H1 (cell line): ENCODE measurements at regions not wholly inside any gene's neighbourhood (a gene's known extent, or its start where the extent isn't known, plus 50 kb on each side); places are given as distances from the start of the nearest gene placed in this dataset.

ENCODE experiments used
- CTCF ChIA-PET: fragments of 300-600 bp; sonication (Branson Sonifier 250); formaldehyde crosslinking; loops from one replicate; lab custom pipeline; 2021; ENCODE audit not compliant: partially characterized antibody; lab: Charles Lee
- POLR2A ChIA-PET: fragments of 300-600 bp; sonication (Branson Sonifier 250); formaldehyde crosslinking; loops from one replicate; lab custom pipeline; 2021; ENCODE audit warnings: inconsistent platforms; ENCODE audit not compliant: partially characterized antibody; lab: Charles Lee
- DNase-seq, 2 experiments: peaks; one replicate each; pipeline versions ENCODE4 v3.0.0 to v3.0.0-alpha.2; 2010 to 2022; ENCODE audit warnings: low spot score in 2 of 2, low read depth in 1 of 2, mixed read lengths in 1 of 2
- FAIRE-seq: peaks from 2 replicates; lab custom pipeline; 2011; peaks lifted over from hg19 to GRCh38; lab: Jason Lieb, UNC
- H2AFZ ChIP-seq: 2 replicates; pipeline ENCODE4 v1.8.1; 2012; ENCODE audit warnings: low read length, inconsistent platforms
- H2AK5ac ChIP-seq: 2 replicates; pipeline ENCODE4 v1.6.1; 2013; ENCODE audit warnings: low read depth, low read length
- H2BK120ac ChIP-seq: replicated peaks from 2 replicates; pipeline ENCODE3; 2013; ENCODE audit warnings: low read depth, low read length, inconsistent platforms
- H2BK12ac ChIP-seq: 2 replicates; pipeline ENCODE4 v1.6.1; 2013; ENCODE audit warnings: low read depth, low read length
- H2BK15ac ChIP-seq: 2 replicates; pipeline ENCODE4 v1.6.1; 2013; ENCODE audit warnings: low read length
- H2BK20ac ChIP-seq: 2 replicates; pipeline ENCODE4 v1.6.1; 2013; ENCODE audit warnings: low read length
- H2BK5ac ChIP-seq: 2 replicates; pipeline ENCODE4 v1.6.1; 2013; ENCODE audit warnings: low read depth, low read length
- H3K14ac ChIP-seq: 2 replicates; pipeline ENCODE4 v1.6.1; 2013; ENCODE audit warnings: inconsistent platforms; ENCODE audit not compliant: insufficient read length
- H3K18ac ChIP-seq: 2 replicates; pipeline ENCODE4 v1.6.1; 2013; ENCODE audit warnings: low read length; ENCODE audit errors: extremely low read depth
- H3K23ac ChIP-seq: 2 replicates; pipeline ENCODE4 v1.6.1; 2013; ENCODE audit warnings: inconsistent platforms; ENCODE audit not compliant: insufficient read length
- H3K23me2 ChIP-seq: 2 replicates; pipeline ENCODE4 v1.6.1; 2013; ENCODE audit warnings: low read depth, low read length
- H3K27ac ChIP-seq: 2 replicates; pipeline ENCODE4 v1.6.1; 2011; ENCODE audit warnings: low read depth, low read length, inconsistent platforms
- H3K27me3 ChIP-seq, 4 experiments: replicated peaks in 1 of 4; 1 replicate in 1 of 4; 2 replicates in 3 of 4; pipeline versions ENCODE4 v1.6.1 to v1.8.1; 2011 to 2013; ENCODE audit warnings: low read length in 3 of 4, mild to moderate bottlenecking in 3 of 4, inconsistent platforms in 2 of 4, mixed read lengths in 2 of 4, moderate library complexity in 1 of 4; ENCODE audit not compliant: control insufficient read depth in 3 of 4, insufficient read depth in 3 of 4; ENCODE audit errors: extremely low read depth in 1 of 4
- H3K36me3 ChIP-seq, 4 experiments: 2 replicates each; pipeline versions ENCODE4 v1.6.1 to v1.8.1; 2011 to 2013; ENCODE audit warnings: mild to moderate bottlenecking in 4 of 4, low read length in 3 of 4, moderate library complexity in 2 of 4, control low read depth in 1 of 4, inconsistent platforms in 1 of 4; ENCODE audit not compliant: insufficient read depth in 4 of 4, control insufficient read depth in 2 of 4
- H3K4ac ChIP-seq: replicated peaks from 2 replicates; pipeline ENCODE3; 2013; ENCODE audit warnings: low read length, low read depth, mixed read lengths, inconsistent platforms; ENCODE audit not compliant: insufficient read length
- H3K4me1 ChIP-seq, 4 experiments: replicated peaks in 1 of 4; 1 replicate in 1 of 4; 2 replicates in 3 of 4; pipeline versions ENCODE4 v1.6.1 to v1.8.1; 2011 to 2013; ENCODE audit warnings: low read length in 3 of 4, inconsistent platforms in 2 of 4, mixed read lengths in 1 of 4; ENCODE audit not compliant: insufficient read depth in 4 of 4, control insufficient read depth in 3 of 4
- H3K4me2 ChIP-seq, 2 experiments: 2 replicates each; pipeline versions ENCODE4 v1.6.1 to v1.8.1; 2011 to 2013; ENCODE audit warnings: low read depth in 2 of 2, low read length in 2 of 2, control low read depth in 1 of 2, inconsistent platforms in 1 of 2, mild to moderate bottlenecking in 1 of 2; ENCODE audit not compliant: insufficient read depth in 1 of 2
- H3K4me3 ChIP-seq, 4 experiments: fragments of 200-600, 300-600 bp in 1 of 4; sonication (generic), shearing (Covaris generic), sonication (Bioruptor Twin) in 1 of 4; 2 replicates each; pipeline versions ENCODE4 v1.5.1 to v1.8.1; 2011 to 2016; ENCODE audit warnings: low read length in 4 of 4, low read depth in 3 of 4, control low read depth in 2 of 4, inconsistent platforms in 2 of 4, mild to moderate bottlenecking in 2 of 4, mixed read lengths in 1 of 4, moderate library complexity in 1 of 4; ENCODE audit not compliant: insufficient read depth in 2 of 4; ENCODE audit errors: extremely low read depth in 1 of 4
- H3K56ac ChIP-seq: replicated peaks from 2 replicates; pipeline ENCODE3; 2013; ENCODE audit warnings: low read depth, mild to moderate bottlenecking, mixed read lengths, low read length, inconsistent platforms; ENCODE audit not compliant: insufficient read length
- H3K79me1 ChIP-seq: 2 replicates; pipeline ENCODE4 v1.6.1; 2013; ENCODE audit warnings: low read depth, low read length, control low read depth
- H3K79me2 ChIP-seq, 2 experiments: 2 replicates each; pipeline versions ENCODE4 v1.6.1 to v1.8.1; 2012 to 2013; ENCODE audit warnings: low read length in 2 of 2, mild to moderate bottlenecking in 2 of 2, inconsistent platforms in 1 of 2; ENCODE audit not compliant: insufficient read depth in 2 of 2, control insufficient read depth in 1 of 2
- H3K9ac ChIP-seq, 4 experiments: replicated peaks in 1 of 4; 1 replicate in 1 of 4; 2 replicates in 3 of 4; pipeline versions ENCODE4 v1.6.1 to v1.8.1; 2011 to 2013; ENCODE audit warnings: low read depth in 3 of 4, low read length in 3 of 4, control low read depth in 2 of 4, mild to moderate bottlenecking in 2 of 4, moderate library complexity in 2 of 4, inconsistent platforms in 1 of 4; ENCODE audit errors: extremely low read depth in 1 of 4
- H3K9me3 ChIP-seq, 2 experiments: 2 replicates each; pipeline versions ENCODE4 v1.6.1 to v1.8.1; 2012 to 2013; ENCODE audit warnings: mild to moderate bottlenecking in 2 of 2, moderate library complexity in 2 of 2, control low read depth in 1 of 2, inconsistent platforms in 1 of 2, low read depth in 1 of 2, low read length in 1 of 2, mixed read lengths in 1 of 2; ENCODE audit not compliant: insufficient read depth in 2 of 2
- H4K20me1 ChIP-seq, 2 experiments: replicated peaks in 1 of 2; 2 replicates each; pipeline versions ENCODE3 to v1.8.1; 2011 to 2013; ENCODE audit warnings: inconsistent platforms in 2 of 2, low read length in 2 of 2, mild to moderate bottlenecking in 1 of 2; ENCODE audit not compliant: insufficient read depth in 2 of 2, control insufficient read depth in 1 of 2
- H4K5ac ChIP-seq: 2 replicates; pipeline ENCODE4 v1.6.1; 2013; ENCODE audit warnings: low read length, low read depth, mixed read lengths, inconsistent platforms; ENCODE audit not compliant: insufficient read length
- H4K8ac ChIP-seq: 2 replicates; pipeline ENCODE4 v1.8.0; 2013; ENCODE audit warnings: mild to moderate bottlenecking, moderate library complexity, low read length, inconsistent platforms; ENCODE audit not compliant: insufficient read depth; ENCODE audit errors: extremely low read depth
- H4K91ac ChIP-seq: replicated peaks from 2 replicates; pipeline ENCODE3; 2013; ENCODE audit warnings: low read length, mixed read lengths, inconsistent platforms; ENCODE audit not compliant: insufficient read length
- ATF2 ChIP-seq: IDR thresholded peaks from 2 replicates; pipeline ENCODE4 v1.6.1; 2012; ENCODE audit warnings: low read length, inconsistent platforms
- ATF3 ChIP-seq: IDR thresholded peaks from 2 replicates; pipeline ENCODE4 v1.6.1; 2011; ENCODE audit warnings: low read depth, mild to moderate bottlenecking, low read length; ENCODE audit not compliant: insufficient read depth
- BRCA1 ChIP-seq: IDR thresholded peaks from 2 replicates; pipeline ENCODE4 v1.6.1; 2012; ENCODE audit warnings: low read depth, low read length, improper control_type of control experiment
- CHD1 ChIP-seq: IDR thresholded peaks from 2 replicates; pipeline ENCODE4 v1.6.1; 2012; ENCODE audit warnings: low read depth, low read length, improper control_type of control experiment
- CREB1 ChIP-seq: IDR thresholded peaks from 2 replicates; pipeline ENCODE4 v1.6.1; 2012; ENCODE audit warnings: inconsistent platforms
- HDAC2 ChIP-seq, 2 experiments: fragments of 300-600 bp in 1 of 2; sonication (generic) in 1 of 2; IDR thresholded peaks; 2 replicates each; pipeline ENCODE4 v1.6.1; 2011 to 2012; ENCODE audit warnings: low read depth in 2 of 2, low read length in 2 of 2, mild to moderate bottlenecking in 2 of 2, moderate library complexity in 2 of 2, borderline replicate concordance in 1 of 2, inconsistent platforms in 1 of 2
- POLR2AphosphoS5 ChIP-seq: IDR thresholded peaks from 2 replicates; pipeline ENCODE4 v1.6.1; 2011; ENCODE audit warnings: low read depth, low read length
- SAP30 ChIP-seq: fragments of 300-600 bp; sonication (generic); IDR thresholded peaks from 2 replicates; pipeline ENCODE4 v1.7.1; 2012; ENCODE audit warnings: low read length, moderate library complexity, mild to moderate bottlenecking, inconsistent platforms; ENCODE audit not compliant: insufficient read depth, insufficient replicate concordance
- SIN3A ChIP-seq, 2 experiments: IDR thresholded peaks in 1 of 2; conservative IDR thresholded peaks in 1 of 2; 2 replicates each; pipeline ENCODE4 v1.6.1; 2011 to 2012; ENCODE audit warnings: low read length in 2 of 2, improper control_type of control experiment in 1 of 2, low read depth in 1 of 2, mild to moderate bottlenecking in 1 of 2
- SP1 ChIP-seq: IDR thresholded peaks from 2 replicates; pipeline ENCODE4 v1.6.1; 2011; ENCODE audit warnings: low read depth, low read length
- SRF ChIP-seq: IDR thresholded peaks from 2 replicates; pipeline ENCODE4 v1.6.1; 2011; ENCODE audit warnings: mild to moderate bottlenecking, low read depth, low read length, moderate library complexity
- TAF1 ChIP-seq: IDR thresholded peaks from 2 replicates; pipeline ENCODE4 v1.6.1; 2011; ENCODE audit warnings: mild to moderate bottlenecking, low read depth, low read length
- TCF12 ChIP-seq: IDR thresholded peaks from 2 replicates; pipeline ENCODE4 v1.6.1; 2011; ENCODE audit warnings: low read depth, mild to moderate bottlenecking, low read length
- WGBS, 2 experiments: shearing (Covaris generic) in 1 of 2; methylation state at CpG; one replicate each; pipeline versions ENCODE4 v1.1.6 to v1.1.7; 2013 to 2015; ENCODE audit warnings: low lambda C conversion rate in 2 of 2, mixed read lengths in 2 of 2, inconsistent platforms in 1 of 2, low coverage in 1 of 2, missing lambda C conversion rate in 1 of 2; ENCODE audit not compliant: insufficient replicate concordance in 2 of 2, insufficient coverage in 1 of 2, insufficient read length in 1 of 2; ENCODE audit errors: extremely low coverage in 1 of 2, missing lambda C conversion rate in 1 of 2; 5-methylcytosine and 5-hydroxymethylcytosine counted together

- H3K79me1 ChIP-seq = no peaks in the 10 kb centered on the region
- no peak overlapping the region for H4K8ac ChIP-seq
- H2BK120ac ChIP-seq = no peak overlapping the region
- WGBS, 2 experiments = 87% methylated on average over 3 of the region's 3 CpGs; no CpG with 5 or more reads in 1 of the 2 experiments
- H3K27ac ChIP-seq = no peak overlapping the region
- H4K91ac ChIP-seq = no peak overlapping the region
- H4K5ac ChIP-seq = no peak overlapping the region
- no peaks in the 10 kb centered on the region; a peak in 1 of 7 replicates for H3K27me3 ChIP-seq
- no peak overlapping the region for H3K18ac ChIP-seq
- FAIRE-seq = no peak
- no peak overlapping the region for H2BK15ac ChIP-seq
- no peak overlapping the region for H3K14ac ChIP-seq
- H3K4me2 ChIP-seq = no peak overlapping the region
- H3K4me3 ChIP-seq = no peak overlapping the region
- ChIA-PET CTCF (no interaction called here), POLR2A (no interaction called here)
- H3K23ac ChIP-seq = no peak overlapping the region
- H3K4me1 ChIP-seq = no peaks in the 10 kb centered on the region
- no peaks in the 10 kb centered on the region for H3K36me3 ChIP-seq
- H4K20me1 ChIP-seq = no peaks in the 10 kb centered on the region
- no peak overlapping the region for H2BK20ac ChIP-seq
- no peak overlapping the region for H3K56ac ChIP-seq
- H2AK5ac ChIP-seq = no peak overlapping the region
- no peak overlapping the region for H2BK12ac ChIP-seq
- no peak overlapping the region for H3K4ac ChIP-seq
- H3K79me2 ChIP-seq = no peaks in the 10 kb centered on the region
- H2AFZ ChIP-seq = no peak overlapping the region
- no peaks in the 10 kb centered on the region for H3K9me3 ChIP-seq
- H3K23me2 ChIP-seq = no peaks in the 10 kb centered on the region
- no peak for DNase-seq
- H2BK5ac ChIP-seq = no peak overlapping the region
- no peak overlapping the region for H3K9ac ChIP-seq
- TF ChIP-seq TCF12 (no peak), POLR2AphosphoS5 (no peak), SP1 (no peak), SIN3A (conservative IDR thresholded peaks at IDR 0.05 in 1 of 2, IDR thresholded peaks at IDR 0.05 in 1 of 2; ENCODE audit: low read depth in 1 of 2, low read length in 2 of 2) (no peak), ATF3 (no peak), TAF1 (no peak), BRCA1 (no peak), SAP30 (no peak), ATF2 (no peak), CHD1 (no peak), HDAC2 (IDR thresholded peaks at IDR 0.05; ENCODE audit: borderline replicate concordance in 1 of 2, low read depth in 2 of 2, low read length in 2 of 2) (no peak), CREB1 (no peak), SRF (no peak)
Measured at GRCh38 chr18:55116863-55117262, 157.6 kb upstream of the CCDC68 start.
